Fibroblast of skin of left biceps (primary cell): ENCODE measurements at regions not wholly inside any gene's neighbourhood (a gene's known extent, or its start where the extent isn't known, plus 50 kb on each side); places are given as distances from the start of the nearest gene placed in this dataset.
"Not testable (repeated sequence)": the region's sequence is repeated elsewhere in the genome, so short reads cannot be mapped to it uniquely, and the experiment has no call there.

Experiments
- DNase-seq, 2 experiments: peaks; one replicate each; pipeline ENCODE4 v3.0.0-alpha.2; 2013; ENCODE audit warnings: low read depth in 2 of 2

DNA sequence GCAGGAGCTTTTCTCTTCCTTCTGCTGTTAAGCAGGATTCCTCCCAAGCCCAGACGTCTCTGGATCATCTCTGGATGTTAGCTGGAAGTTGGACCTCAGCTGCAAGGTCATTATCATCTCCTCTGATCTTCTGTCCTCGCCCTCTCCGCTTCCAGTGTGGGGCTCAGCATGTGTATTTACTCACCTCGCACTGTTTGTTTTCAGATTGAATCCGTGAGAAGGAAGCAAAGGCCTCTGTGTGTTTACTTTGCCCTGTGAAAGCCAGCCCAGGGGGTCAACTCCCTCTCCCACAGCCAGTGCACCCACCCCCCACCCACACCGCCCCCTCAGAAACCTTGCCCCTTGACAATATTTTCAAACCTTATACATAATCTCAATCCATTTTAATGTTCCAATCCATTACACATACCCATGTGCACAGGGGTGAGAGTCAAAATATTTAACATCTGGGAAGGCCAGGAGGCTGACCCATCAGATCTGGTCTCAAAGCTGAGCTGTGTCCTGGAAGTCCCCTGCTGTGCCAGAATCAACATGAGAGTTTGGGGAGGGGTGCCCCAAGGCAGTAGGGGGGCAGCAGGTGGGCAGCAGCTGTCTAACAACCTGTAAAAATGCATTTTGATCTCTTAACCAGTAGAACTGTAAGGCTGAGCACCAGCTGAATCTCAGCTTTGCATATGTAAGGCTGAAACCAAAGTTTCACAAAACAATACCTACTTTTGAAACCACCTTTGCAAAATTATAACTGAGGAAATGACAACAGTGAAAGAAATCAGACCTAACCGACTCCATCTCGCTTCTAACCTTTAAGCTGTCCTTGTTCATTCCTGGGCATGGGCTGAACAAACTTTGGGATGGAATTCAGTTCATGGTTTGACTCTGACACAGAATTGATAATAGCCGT, 157.9 kb downstream of the ZNF664 start:
- no peak for DNase-seq

GRCh38 chr12:124131659-124132058, 158.6 kb downstream of the ZNF664 start:
- no peak for DNase-seq

DNA sequence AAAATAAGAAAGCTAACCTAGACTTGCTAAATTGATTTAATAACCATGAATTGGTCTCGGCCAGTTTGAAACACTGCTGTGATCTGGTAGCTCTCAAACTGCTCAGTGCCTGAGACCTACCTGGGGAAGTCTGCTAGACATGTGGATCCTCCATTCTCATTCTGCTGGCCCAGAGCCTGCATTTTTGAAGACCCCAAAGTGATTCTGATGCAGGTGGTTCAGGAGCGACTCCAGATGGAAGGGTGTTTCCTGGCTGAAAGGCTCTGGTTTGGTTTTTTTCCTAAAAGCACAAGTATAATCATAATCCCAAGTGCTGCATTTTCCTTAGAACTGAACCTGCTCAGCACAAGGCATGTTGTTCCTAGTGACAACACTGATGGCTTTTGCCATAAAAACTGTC, 159.5 kb downstream of the ZNF664 start:
- DNase-seq: no peak

GRCh38 chr12:124136796-124137195, 158.1 kb upstream of the RFLNA start:
- DNase-seq: no peak

GRCh38 chr12:124140944-124141486, 153.9 kb upstream of the RFLNA start:
- DNase-seq: no peak

- DNase-seq: not testable (repeated sequence)
Measured at GRCh38 chr12:124141611-124142010, 153.3 kb upstream of the RFLNA start.

GRCh38 chr12:124142395-124143035, 152.4 kb upstream of the RFLNA start:
- no peak for DNase-seq

GRCh38 chr12:124143726-124144125, 151.2 kb upstream of the RFLNA start:
- no peak for DNase-seq

DNA sequence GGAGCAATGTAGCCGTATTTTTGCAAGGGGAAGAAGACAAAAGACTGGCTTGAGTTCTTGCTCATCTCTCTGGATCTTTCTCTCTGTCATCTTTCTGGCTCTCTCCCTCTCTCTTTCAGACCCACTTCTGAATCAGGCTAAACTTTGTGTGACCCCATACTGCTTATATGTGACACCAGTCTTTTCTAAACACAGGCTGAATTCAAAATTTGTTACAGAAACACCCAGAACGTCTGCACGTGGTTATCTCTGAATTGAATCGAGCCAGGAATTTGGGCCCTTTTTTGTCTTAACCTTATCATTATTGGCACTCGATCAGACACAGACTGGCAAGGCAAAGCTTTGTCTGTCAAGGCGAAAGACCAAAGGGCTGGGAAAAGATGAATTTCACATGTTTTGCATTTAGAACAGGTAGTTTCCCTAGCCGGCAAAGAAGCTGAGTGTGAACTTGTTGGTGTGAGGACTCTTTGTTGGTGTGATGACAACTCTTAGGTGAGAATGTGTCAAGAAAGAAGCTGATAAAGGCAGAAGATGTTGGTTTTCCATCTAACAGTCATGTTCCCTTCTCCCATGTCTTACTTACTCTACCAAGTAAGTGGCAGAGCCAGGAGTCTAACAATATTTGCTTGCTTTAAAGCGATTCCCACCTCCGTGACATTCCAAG, 150.2 kb upstream of the RFLNA start:
- DNase-seq: no peak

GRCh38 chr12:124147027-124147426, 147.9 kb upstream of the RFLNA start:
- no peak for DNase-seq

DNA sequence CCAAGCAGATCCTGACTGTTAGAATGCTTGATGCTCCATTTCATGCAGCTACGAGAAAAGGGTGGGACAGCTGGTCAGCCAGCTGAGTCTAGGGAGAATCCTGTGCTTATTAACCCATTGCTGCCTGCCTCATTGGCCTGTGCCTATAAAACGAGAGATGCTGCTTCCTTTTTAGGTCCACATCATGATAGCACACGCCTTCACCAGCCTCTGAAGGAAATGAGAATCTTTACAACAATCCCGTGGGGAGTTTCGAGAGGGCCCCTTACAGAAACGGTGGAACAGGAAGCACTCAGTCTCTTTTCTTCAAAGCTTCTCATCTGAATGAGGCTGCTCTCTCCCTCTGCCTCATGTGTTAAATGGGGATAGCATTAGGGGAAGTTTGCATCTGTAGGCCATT, 147.3 kb upstream of the RFLNA start:
- DNase-seq: no peak

DNA sequence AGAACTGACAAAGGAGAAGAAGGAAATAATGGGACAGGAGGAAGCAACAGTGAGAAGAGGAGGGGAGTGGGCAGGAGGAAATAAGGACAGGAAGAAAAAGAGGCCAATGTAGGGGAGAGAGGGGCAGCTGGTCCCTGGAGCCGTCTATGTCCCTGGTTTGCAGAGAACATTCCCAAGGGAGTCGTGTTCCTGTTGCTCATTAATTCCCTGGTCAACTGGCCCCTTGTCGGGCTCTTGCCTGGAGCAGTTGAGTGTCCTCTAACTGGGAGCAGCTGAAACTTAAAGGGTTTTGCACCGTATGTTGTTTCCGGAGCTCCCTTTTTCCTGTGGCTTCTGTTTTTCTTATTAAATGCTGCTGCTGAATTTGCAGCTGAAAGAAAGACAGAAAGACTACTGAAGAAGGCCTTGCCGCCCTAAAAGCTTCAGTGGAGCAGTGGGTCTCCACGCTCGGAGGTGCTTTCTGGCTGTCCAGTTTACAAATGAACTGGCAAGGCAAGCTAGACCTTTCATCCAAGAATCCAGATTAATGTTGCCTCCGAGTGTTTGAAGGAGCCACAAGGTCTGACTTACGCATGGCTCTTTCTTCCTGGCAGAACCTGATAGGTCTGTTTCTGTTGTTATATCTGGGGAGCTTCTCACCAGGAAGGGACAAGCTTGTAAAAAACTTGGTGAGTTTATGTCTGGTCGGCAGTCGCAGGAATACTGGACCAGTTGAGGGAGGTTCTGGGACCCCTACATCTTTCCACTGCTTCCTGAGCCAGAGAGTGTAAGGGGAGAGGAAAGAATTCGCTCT, 146.2 kb upstream of the RFLNA start:
- DNase-seq: no peak

- no peak for DNase-seq
Measured at GRCh38 chr12:124149287-124149686, 145.6 kb upstream of the RFLNA start.

- DNase-seq: no peak
Measured at GRCh38 chr12:124150168-124150567, 144.7 kb upstream of the RFLNA start.

DNA sequence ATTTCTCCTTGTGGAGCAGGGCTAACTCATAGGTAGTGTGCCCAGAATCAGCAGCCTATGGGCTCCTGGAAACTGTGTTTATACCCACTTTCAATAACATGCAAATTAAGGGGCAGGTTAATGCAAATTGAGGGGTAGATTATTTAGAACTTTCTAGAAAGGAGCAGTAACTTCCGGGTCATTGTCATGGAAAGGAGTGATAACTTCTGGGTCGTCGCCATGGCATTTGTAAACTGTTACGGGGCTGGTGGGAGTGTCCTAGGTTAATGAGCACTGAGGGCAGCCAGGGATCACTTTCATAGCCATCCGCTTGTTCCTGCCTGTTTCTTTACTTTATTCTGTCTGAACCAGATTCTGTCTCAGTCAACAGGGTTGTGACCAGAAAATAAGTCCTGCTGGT, 143.3 kb upstream of the RFLNA start:
- DNase-seq: no peak

GRCh38 chr12:124152731-124153130, 142.2 kb upstream of the RFLNA start:
- peak; percentile 73 to 75 for DNase-seq

DNA sequence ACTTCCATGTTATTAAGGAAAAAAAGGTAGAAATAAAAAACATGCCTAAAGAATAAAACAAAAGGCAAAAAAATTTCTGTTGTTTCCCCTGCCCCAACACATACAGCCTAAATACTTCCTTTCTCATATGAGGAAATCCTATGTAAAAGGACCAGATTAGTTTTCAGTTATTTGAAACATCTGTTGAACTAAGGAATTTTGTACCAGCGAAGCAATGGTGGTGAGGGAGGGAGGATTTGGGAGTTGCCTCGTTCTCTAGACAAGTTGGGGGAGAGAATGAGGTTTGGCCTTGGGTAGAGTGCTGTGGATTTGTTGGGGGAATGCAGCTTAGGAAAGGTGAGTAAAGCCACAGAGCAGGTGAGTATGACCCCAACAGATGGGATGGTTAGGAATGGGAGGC, 141.5 kb upstream of the RFLNA start:
- peak in 1 of 2 experiments; percentile 20 for DNase-seq

DNA sequence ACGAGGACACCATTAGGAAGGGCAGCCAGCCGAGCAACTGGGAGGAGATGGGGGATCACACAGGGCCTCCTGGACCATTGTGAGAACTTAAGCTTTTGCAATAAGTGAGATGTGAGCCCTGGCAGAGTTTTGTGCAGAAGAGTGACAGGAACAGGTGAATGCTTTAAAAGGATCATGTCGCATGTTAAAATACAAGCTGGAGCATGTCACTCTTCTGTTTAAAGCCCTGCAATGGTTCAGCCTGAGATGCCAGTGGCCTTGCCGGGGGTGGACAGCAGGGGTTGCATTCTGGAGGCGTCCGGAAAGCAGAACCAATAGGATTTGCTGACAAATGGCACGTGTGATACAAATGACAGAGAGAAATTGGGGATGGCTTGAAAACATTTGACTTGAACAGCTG, 137.5 kb upstream of the RFLNA start:
- no peak for DNase-seq

DNA sequence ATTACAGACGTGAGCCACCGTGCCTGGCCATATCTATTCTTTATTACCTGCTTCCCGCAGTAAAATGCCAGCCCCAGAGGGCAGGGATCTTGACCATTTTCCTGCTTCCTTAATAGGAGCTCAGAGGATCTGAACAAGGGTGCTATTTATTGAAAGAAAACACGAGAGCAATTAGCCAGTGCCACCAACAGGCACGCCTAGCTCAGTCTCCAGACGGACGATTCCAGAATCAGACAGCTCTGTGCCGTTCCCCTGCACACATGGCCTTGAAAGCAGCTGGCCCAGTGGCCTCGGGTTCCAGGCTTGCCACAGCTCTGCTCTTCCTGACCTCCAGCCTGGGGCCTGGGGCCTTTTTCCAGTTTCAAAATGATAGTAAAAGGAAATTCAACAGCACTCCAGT, 135.2 kb upstream of the RFLNA start:
- no peak for DNase-seq

DNA sequence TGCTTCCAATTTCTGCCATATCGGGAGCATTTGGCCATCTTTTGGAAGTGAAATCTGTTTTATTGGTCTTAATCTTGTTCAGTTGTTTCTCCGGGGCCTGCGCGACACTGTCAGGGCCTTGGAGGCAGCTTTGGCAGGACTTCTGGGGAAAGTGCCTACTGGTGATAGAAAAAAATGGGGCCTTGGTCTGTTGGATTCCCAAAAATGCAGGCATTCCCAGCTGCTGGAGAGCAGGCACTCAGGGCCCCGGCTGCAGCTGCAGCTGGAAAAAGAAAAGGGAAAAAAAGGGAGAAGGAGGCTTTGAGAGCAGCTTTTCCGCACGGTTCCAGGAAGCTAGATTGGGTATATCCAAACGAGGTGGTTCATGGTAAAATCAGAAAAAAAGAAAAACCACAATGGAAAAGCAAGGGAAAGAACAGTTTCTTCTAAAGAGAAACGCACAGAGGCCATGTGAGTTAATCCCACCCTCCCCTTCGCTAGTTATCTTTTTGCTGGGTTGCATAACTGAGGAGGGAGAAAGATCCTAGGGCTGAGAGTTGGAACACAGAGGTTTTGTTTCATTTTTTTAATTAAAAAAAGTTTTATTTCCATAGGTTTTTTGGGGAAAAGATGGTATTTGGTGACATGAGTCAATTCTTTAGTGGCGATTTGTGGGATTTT, 134.7 kb upstream of the RFLNA start:
- no peak for DNase-seq

DNA sequence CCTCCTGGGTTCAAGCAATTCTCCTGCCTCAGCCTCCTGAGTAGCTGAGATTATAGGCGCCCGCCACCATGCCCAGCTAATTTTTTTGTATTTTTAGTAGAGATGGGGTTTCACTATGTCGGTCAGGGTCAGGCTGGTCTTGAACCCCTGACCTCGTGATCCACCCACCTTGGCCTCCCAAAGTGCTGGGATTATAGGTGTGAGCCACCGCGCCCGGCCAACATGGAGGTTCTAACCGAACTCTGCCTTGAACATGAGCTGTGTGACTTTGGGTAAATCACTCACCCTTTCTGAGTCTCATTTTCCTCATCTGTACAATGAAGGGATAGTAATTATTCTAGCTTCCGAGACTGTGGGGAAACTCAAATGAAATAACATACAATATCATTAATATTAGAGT, 133.5 kb upstream of the RFLNA start:
- DNase-seq: not testable (repeated sequence)
